Skeletal muscle tissue (tissue), 3 donors: ENCODE measurements at regions not wholly inside any gene's neighbourhood (a gene's known extent, or its start where the extent isn't known, plus 50 kb on each side); places are given as distances from the start of the nearest gene placed in this dataset.

Experiments
- H3K27ac ChIP-seq: one replicate; pipeline ENCODE4 v1.7.0; 2013; ENCODE audit warnings: mild to moderate bottlenecking, low read depth, low read length, inconsistent platforms
- H3K27me3 ChIP-seq, 3 donors: one replicate each; pipeline ENCODE4 v1.7.0; 2013; ENCODE audit warnings: low read length in 3 of 3; ENCODE audit not compliant: control insufficient read depth in 3 of 3, insufficient read depth in 3 of 3
- H3K36me3 ChIP-seq, 3 donors: one replicate each; pipeline ENCODE4 v1.7.0; 2013; ENCODE audit warnings: low read length in 3 of 3; ENCODE audit not compliant: control insufficient read depth in 3 of 3, insufficient read depth in 3 of 3
- H3K4me1 ChIP-seq, 3 donors: one replicate each; pipeline ENCODE4 v1.7.0; 2013; ENCODE audit warnings: low read length in 3 of 3, mild to moderate bottlenecking in 3 of 3; ENCODE audit not compliant: control insufficient read depth in 3 of 3, insufficient read depth in 3 of 3
- H3K4me3 ChIP-seq, 3 donors: one replicate each; pipeline ENCODE4 v1.7.0; 2013; ENCODE audit warnings: low read length in 3 of 3
- H3K9ac ChIP-seq, 3 donors: one replicate each; pipeline ENCODE4 v1.7.0; 2013; ENCODE audit warnings: low read length in 3 of 3, mild to moderate bottlenecking in 3 of 3, moderate library complexity in 2 of 3, low read depth in 1 of 3
- H3K9me3 ChIP-seq, 3 donors: one replicate each; pipeline ENCODE4 v1.7.0; 2013; ENCODE audit warnings: low read length in 3 of 3; ENCODE audit not compliant: control insufficient read depth in 3 of 3
- donor health status: Osteomylitis.

DNA sequence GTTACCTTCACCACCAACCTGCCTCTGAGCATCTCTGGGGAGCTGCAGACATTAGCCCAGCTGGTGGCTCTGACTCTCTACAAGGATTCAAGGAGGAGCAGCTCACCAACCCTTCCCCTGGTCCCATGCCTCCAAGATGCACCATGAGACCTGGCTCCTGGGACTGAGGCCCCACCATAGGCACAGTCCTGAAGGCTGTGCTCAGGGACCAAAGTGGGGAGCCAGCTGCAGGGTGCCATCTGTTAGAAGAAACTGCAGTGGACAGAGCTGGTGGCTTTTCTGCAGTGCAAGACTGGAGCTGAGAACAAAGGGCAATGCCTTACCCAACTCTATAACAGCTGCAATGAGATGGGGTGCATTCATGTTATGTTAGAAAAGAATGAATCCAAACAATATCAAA is 581.6 kb downstream of the TCERG1L start:
- Histone ChIP-seq H3K27me3 (peaks cover 0 to 5% (median 2%) of the 10 kb centered on the region in 3 donors), H3K9me3 (no peaks in the 10 kb centered on the region), H3K36me3 (no peaks in the 10 kb centered on the region), H3K9ac (no peak overlapping the region), H3K27ac (no peak overlapping the region), H3K4me3 (no peak overlapping the region), H3K4me1 (no peaks in the 10 kb centered on the region)

GRCh38 chr10:130737186-130737585 is 574.3 kb downstream of the TCERG1L start:
- Histone ChIP-seq H3K27me3 (peaks cover 0 to 8% (median 0%) of the 10 kb centered on the region in 3 donors), H3K9me3 (no peaks in the 10 kb centered on the region), H3K27ac (no peak overlapping the region), H3K9ac (no peak overlapping the region), H3K4me3 (no peak overlapping the region), H3K36me3 (no peaks in the 10 kb centered on the region), H3K4me1 (no peaks in the 10 kb centered on the region)

DNA sequence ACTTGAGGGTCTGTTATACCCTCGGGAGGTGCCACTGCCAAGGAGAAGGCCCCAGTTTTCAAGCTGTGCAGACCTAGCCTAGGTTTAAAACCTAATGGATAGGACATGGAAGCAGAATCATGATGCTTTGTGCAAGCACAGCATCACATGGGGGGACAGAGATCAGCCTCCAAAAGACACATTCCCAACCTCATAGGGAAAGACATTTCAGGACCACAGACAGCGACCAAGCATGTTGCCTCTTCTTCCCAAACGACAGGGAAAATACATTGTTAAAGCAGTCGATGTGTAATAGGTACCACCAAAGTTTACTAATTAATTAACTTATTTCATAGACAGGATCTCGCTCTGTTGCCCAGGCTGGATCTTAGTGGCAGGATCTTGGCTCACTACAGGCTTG is 573.9 kb downstream of the TCERG1L start:
- Histone ChIP-seq H3K27me3 (peaks cover 0 to 10% (median 0%) of the 10 kb centered on the region in 3 donors), H3K36me3 (no peaks in the 10 kb centered on the region), H3K9ac (no peak overlapping the region), H3K27ac (no peak overlapping the region), H3K4me1 (no peaks in the 10 kb centered on the region), H3K9me3 (no peaks in the 10 kb centered on the region), H3K4me3 (no peak overlapping the region)

GRCh38 chr10:130739016-130739756 is 572.3 kb downstream of the TCERG1L start:
- Histone ChIP-seq H3K27me3 (peaks cover 0 to 13% (median 2%) of the 10 kb centered on the region in 3 donors), H3K4me1 (no peaks in the 10 kb centered on the region), H3K9me3 (no peaks in the 10 kb centered on the region), H3K4me3 (no peak overlapping the region), H3K27ac (no peak overlapping the region), H3K9ac (no peak overlapping the region), H3K36me3 (no peaks in the 10 kb centered on the region)

DNA sequence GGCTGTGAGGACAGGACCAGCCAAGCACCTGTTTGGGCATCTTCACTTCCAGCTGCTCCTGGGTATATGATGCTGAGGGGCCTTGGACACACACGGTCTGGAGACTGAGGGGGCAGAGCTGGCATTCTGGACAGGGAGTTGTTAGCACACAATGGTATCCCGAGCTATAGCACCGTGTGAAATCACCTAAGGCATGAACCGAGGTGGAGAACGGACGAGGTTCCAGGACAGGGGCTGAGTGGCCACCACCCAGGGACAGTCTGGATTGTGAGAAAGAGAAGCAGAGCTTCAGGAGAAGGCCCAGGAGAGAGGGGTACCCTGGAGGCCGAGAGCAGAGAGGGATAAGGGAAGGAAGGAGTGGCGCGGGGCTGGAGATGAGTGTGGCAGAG is 571.8 kb downstream of the TCERG1L start:
- H3K27me3 ChIP-seq: peaks cover 0 to 17% (median 5%) of the 10 kb centered on the region in 3 donors
- H3K4me1 ChIP-seq: no peaks in the 10 kb centered on the region
- no peaks in the 10 kb centered on the region for H3K9me3 ChIP-seq
- H3K27ac ChIP-seq: no peak overlapping the region
- H3K36me3 ChIP-seq: no peaks in the 10 kb centered on the region
- no peak overlapping the region for H3K4me3 ChIP-seq
- H3K9ac ChIP-seq: no peak overlapping the region

DNA sequence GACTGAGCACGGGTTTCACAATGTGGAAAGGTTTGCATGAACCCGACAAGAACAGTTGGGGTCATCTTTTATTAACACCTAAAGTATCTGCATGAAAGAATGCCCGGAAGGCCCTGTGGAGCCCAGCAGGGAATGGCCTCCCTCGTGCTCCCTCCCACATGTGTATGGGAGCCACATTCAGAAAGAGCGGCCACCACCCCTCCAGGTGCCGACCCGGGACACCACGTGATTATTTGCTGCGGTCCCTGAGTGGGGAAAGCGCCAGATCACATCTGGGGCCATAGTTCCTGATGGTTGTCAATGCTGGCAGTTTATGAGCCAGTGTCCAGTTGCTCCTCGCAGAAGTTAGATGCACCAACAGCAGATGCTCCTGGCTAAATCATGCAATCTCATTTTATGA is 571.4 kb downstream of the TCERG1L start:
- Histone ChIP-seq H3K4me1 (no peaks in the 10 kb centered on the region), H3K4me3 (no peak overlapping the region), H3K9ac (no peak overlapping the region), H3K27ac (no peak overlapping the region), H3K27me3 (peaks cover 0 to 19% (median 5%) of the 10 kb centered on the region in 3 donors), H3K9me3 (no peaks in the 10 kb centered on the region), H3K36me3 (no peaks in the 10 kb centered on the region)

DNA sequence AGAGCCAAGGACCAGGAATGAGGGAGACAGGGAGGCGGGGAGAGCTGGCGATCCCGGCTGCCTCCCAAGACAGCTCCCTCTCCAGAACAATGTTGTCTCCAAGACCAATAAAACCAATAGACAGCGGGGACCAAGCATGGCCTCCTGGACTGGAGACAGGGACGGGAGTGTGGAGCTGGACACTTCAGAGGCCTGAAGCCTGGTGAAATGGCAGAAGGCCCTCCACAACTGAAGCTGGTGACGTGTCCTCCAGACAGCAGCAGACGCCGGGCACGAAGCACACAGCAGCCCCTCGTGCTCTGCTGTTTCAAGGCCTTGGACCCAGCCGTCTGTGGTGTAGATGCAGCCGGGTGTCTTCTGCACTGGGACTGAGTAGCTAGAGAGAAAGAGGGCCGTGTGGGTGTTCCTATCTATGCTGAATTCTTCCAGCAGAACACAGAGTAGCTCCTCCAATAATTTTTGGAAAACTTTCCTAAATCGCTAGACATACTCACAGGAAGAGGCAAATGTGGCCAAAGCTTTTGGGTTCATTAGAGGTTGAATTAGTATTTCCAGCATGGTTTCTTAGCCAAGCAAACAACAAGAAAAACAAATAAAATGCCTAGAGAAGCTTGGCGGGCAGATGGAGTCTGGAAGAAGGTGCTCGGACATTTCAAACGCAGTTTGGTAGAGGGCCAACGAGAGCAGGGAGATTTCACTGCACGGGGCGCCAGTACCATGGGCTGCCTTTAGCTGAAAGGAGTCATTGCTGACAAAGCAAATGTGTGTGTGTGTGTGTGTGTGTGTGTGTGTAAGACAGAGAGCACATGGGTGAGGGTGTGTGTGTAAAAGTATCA is 570.4 kb downstream of the TCERG1L start:
- no peak overlapping the region for H3K27ac ChIP-seq
- no peaks in the 10 kb centered on the region for H3K36me3 ChIP-seq
- no peak overlapping the region for H3K4me3 ChIP-seq
- H3K9me3 ChIP-seq: no peaks in the 10 kb centered on the region
- H3K27me3 ChIP-seq: peaks cover 0 to 23% (median 5%) of the 10 kb centered on the region in 3 donors
- no peak overlapping the region for H3K9ac ChIP-seq
- no peaks in the 10 kb centered on the region for H3K4me1 ChIP-seq

DNA sequence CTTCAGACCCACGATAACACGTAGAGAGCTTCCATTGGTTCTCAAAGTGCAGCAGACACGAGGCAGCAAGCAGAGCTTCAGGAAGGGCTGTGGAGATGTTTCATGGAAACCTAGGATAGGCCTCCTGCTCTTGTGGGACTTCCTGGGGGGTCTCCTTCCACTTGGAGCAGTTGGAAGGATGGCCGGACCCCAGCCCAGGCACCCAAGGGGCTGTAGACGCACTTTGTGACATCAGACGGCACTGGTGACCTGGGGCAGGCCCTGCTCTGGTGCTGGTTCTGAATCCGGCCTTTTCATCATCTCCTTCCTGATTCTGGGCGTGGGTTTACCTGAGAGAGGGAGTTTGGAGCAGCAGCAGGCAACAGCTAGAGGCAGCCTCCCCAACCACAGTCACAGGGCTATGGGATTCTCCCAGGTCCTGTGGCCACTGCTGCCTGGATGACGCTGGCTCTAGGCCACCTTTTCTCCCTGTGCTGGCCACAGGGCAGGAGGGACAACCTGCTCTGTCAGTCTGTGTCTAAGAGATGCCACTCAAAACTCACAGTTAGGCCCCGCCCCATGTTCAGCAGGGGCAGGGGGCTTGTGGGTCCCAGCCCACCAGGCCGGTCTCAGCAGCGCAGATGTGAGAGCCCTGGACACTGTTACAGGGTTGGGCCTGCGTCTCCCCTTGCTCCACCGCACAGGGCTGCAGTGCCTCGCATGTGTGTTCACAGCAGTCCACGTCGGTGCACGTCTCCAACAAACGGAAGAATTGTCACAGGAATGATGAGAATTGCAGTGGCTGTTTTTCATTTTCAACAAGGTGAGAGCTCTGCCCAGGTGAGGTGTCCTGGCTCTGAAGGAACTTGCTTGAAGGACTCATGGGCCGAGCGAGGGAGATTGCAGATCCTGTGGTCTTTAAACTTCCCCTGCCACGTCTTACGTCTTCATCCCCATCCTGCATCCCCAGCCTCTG is 569.3 kb downstream of the TCERG1L start:
- no peaks in the 10 kb centered on the region for H3K4me1 ChIP-seq
- H3K4me3 ChIP-seq: no peak overlapping the region
- no peaks in the 10 kb centered on the region for H3K36me3 ChIP-seq
- no peaks in the 10 kb centered on the region for H3K9me3 ChIP-seq
- H3K27me3 ChIP-seq: peaks cover 0 to 23% (median 5%) of the 10 kb centered on the region in 3 donors
- H3K9ac ChIP-seq: no peak overlapping the region
- H3K27ac ChIP-seq: no peak overlapping the region

DNA sequence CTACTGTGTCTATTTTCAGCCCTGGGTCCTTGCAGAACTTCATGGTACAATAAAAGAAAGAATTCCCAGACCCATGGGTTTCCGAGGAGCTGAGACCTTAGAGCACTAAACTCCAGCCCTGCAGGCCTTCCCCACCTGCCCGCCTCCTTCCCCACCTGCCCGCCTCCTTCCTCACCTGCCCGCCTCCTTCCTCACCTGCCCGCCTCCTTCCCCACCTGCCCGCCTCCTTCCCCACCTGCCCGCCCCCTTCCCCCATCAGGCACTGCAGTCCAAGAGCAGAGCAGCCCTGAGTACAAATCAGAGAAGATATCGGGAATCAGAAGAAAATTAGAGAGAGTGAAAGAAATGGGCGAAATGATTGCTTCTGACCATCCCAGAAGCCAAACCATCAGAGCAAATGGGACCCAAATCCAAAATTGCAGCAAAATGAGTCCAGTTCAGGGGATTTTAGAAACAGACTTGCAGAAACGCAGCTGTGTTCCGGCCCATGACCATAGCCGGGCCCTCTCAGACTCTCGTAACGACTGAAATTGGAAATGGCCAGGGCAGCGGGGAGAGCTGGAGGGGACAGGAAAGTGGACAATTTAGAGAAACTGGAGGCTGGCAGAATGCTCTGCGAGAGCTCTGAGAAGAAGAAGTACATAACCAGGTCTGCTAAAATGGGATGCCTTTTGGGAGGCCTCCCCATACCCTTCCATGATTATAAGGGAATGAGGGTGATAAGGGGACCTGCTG is 568.4 kb downstream of the TCERG1L start:
- Histone ChIP-seq H3K9me3 (no peaks in the 10 kb centered on the region), H3K27ac (no peak overlapping the region), H3K9ac (no peak overlapping the region), H3K4me1 (no peaks in the 10 kb centered on the region), H3K27me3 (peaks cover 0 to 20% (median 5%) of the 10 kb centered on the region in 3 donors), H3K4me3 (no peak overlapping the region), H3K36me3 (no peaks in the 10 kb centered on the region)
